Endodermal cell (in vitro differentiated cells): ENCODE measurements at regions not wholly inside any gene's neighbourhood (a gene's known extent, or its start where the extent isn't known, plus 50 kb on each side); places are given as distances from the start of the nearest gene placed in this dataset.
A peak's percentile ranks its signal among the peaks of the same experiment; 100 is the strongest.
"Not testable (repeated sequence)": the region's sequence is repeated elsewhere in the genome, so short reads cannot be mapped to it uniquely, and the experiment has no call there.

Experiments used
- DNase-seq: peaks from one replicate; pipeline ENCODE4 v3.0.0-alpha.2; 2017
- H3K27ac ChIP-seq: 2 replicates; pipeline ENCODE4 v1.5.1; 2013; ENCODE audit warnings: mild to moderate bottlenecking, low read depth, low read length, moderate library complexity
- H3K27me3 ChIP-seq: 2 replicates; pipeline ENCODE4 v1.6.1; 2013; ENCODE audit warnings: mild to moderate bottlenecking, low read length, moderate library complexity; ENCODE audit not compliant: insufficient read depth, control insufficient read depth, poor library complexity, severe bottlenecking
- H3K36me3 ChIP-seq: 2 replicates; pipeline ENCODE4 v1.7.0; 2013; ENCODE audit warnings: mild to moderate bottlenecking, low read length, moderate library complexity; ENCODE audit not compliant: control insufficient read depth, insufficient read depth
- H3K4me1 ChIP-seq: one replicate; pipeline ENCODE4 v1.7.0; 2013; ENCODE audit warnings: low read length; ENCODE audit not compliant: control insufficient read depth, insufficient read depth
- H3K4me3 ChIP-seq: 2 replicates; pipeline ENCODE4 v1.5.1; 2013; ENCODE audit warnings: mild to moderate bottlenecking, low read length, moderate library complexity
- H3K9ac ChIP-seq: 2 replicates; pipeline ENCODE4 v1.6.1; 2013; ENCODE audit warnings: mild to moderate bottlenecking, low read length, moderate library complexity; ENCODE audit not compliant: poor library complexity, severe bottlenecking; ENCODE audit errors: extremely low read depth
- H3K9me3 ChIP-seq: 2 replicates; pipeline ENCODE4 v1.6.1; 2013; ENCODE audit warnings: mild to moderate bottlenecking, low read length, moderate library complexity; ENCODE audit not compliant: control insufficient read depth
- H3K27ac Mint-ChIP-seq: 2 replicates; pipeline ENCODE4 v1.8.0; 2020; ENCODE audit warnings: mixed read lengths
- H3K27me3 Mint-ChIP-seq: 2 replicates; pipeline ENCODE4 v1.8.0; 2021; ENCODE audit warnings: mild to moderate bottlenecking, mixed read lengths; ENCODE audit not compliant: insufficient read depth
- H3K36me3 Mint-ChIP-seq: 2 replicates; pipeline ENCODE4 v1.8.0; 2020; ENCODE audit warnings: low read depth, mixed read lengths
- H3K4me1 Mint-ChIP-seq: 2 replicates; pipeline ENCODE4 v1.8.0; 2020; ENCODE audit warnings: mixed read lengths
- H3K4me3 Mint-ChIP-seq: 2 replicates; pipeline ENCODE4 v1.8.0; 2020; ENCODE audit warnings: mild to moderate bottlenecking, moderate library complexity, mixed read lengths
- H3K9me3 Mint-ChIP-seq: 2 replicates; pipeline ENCODE4 v1.8.0; 2020; ENCODE audit warnings: mild to moderate bottlenecking, mixed read lengths
- WGBS, 2 experiments: methylation state at CpG; one replicate each; pipeline versions ENCODE4 v1.1.5 to v1.1.7; 2013; ENCODE audit warnings: missing lambda C conversion rate in 2 of 2, mixed read lengths in 1 of 2; ENCODE audit not compliant: insufficient coverage in 1 of 2, insufficient read length in 1 of 2; 5-methylcytosine and 5-hydroxymethylcytosine counted together
- TF ChIP-seq, protein P1 (sequence below): fragments of 200-600 bp; sonication (generic); conservative IDR thresholded peaks from 2 replicates; pipeline ENCODE4 v1.5.0; 2021; ENCODE audit warnings: antibody characterized with exemption, mild to moderate bottlenecking

DNA sequence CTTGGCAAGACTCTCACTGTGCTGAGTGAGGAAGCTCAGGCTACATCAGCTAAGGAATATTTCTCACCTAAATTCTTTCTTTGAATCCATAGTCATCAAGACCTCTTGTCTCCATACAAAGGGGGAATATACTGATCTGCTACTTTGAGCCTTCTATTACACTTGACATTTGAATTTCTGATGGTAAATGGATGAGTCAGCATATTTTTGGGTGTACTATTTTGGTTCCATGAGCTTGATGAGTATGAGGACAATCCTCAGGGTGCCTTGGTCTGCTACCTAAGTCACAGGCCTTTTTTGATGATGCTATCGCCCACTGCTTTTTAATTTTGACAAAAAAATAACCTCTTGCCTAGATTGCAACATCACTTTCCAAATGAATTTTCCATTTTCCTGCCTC lies 415.7 kb downstream of the PPP1R2C start:
- Mint-ChIP-seq H3K27ac (no peak overlapping the region), H3K4me3 (no peak overlapping the region), H3K4me1 (no peaks in the 10 kb centered on the region), H3K9me3 (peaks cover 18% of the 10 kb centered on the region), H3K36me3 (no peaks in the 10 kb centered on the region), H3K27me3 (no peaks in the 10 kb centered on the region)
- no peak for DNase-seq
- Histone ChIP-seq H3K27me3 (no peaks in the 10 kb centered on the region), H3K9ac (no peak overlapping the region), H3K4me1 (no peaks in the 10 kb centered on the region), H3K36me3 (no peaks in the 10 kb centered on the region), H3K9me3 (no peaks in the 10 kb centered on the region), H3K27ac (no peak overlapping the region), H3K4me3 (no peak overlapping the region)
- 83 to 93% methylated on average over 1 of the region's 1 CpG for WGBS, 2 experiments
- TF ChIP-seq, protein P1, sequence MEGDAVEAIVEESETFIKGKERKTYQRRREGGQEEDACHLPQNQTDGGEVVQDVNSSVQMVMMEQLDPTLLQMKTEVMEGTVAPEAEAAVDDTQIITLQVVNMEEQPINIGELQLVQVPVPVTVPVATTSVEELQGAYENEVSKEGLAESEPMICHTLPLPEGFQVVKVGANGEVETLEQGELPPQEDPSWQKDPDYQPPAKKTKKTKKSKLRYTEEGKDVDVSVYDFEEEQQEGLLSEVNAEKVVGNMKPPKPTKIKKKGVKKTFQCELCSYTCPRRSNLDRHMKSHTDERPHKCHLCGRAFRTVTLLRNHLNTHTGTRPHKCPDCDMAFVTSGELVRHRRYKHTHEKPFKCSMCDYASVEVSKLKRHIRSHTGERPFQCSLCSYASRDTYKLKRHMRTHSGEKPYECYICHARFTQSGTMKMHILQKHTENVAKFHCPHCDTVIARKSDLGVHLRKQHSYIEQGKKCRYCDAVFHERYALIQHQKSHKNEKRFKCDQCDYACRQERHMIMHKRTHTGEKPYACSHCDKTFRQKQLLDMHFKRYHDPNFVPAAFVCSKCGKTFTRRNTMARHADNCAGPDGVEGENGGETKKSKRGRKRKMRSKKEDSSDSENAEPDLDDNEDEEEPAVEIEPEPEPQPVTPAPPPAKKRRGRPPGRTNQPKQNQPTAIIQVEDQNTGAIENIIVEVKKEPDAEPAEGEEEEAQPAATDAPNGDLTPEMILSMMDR, result no peak

DNA sequence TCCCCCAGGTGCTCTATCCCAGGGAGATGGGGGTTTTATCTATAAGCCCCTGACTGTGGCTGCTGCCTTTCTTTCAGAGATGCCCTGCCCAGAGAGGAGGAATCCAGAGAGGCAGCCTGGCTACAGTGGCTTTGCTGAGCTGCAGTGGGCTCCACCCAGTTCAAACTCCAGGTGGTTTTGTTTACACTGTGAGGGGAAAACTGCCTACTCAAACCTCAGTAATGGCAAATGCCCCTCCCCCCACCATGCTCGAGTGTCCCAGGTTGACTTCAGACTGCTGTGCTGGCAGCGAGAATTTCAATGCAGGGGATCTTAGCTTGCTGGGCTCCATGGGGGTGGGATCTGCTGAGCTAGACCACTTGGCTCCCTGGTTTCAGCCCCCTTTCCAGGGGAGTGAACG lies 419.6 kb upstream of the CASK start:
- H3K27me3 Mint-ChIP-seq, H3K27ac Mint-ChIP-seq, H3K4me3 Mint-ChIP-seq, H3K9ac ChIP-seq, H3K9me3 ChIP-seq, H3K36me3 Mint-ChIP-seq, H3K36me3 ChIP-seq, H3K27ac ChIP-seq, H3K4me1 Mint-ChIP-seq, H3K4me1 ChIP-seq, H3K4me3 ChIP-seq, H3K27me3 ChIP-seq: not testable (repeated sequence)
- WGBS, 2 experiments, result 88% methylated on average over 3 of the region's 3 CpGs; no CpG with 5 or more reads in 1 of the 2 experiments
- H3K9me3 Mint-ChIP-seq, result peaks cover 65% of the 10 kb centered on the region
- peak; percentile 50 for DNase-seq
